GM12892 (cell line): ENCODE measurements at regions not wholly inside any gene's neighbourhood (a gene's known extent, or its start where the extent isn't known, plus 50 kb on each side); places are given as distances from the start of the nearest gene placed in this dataset.

Experiments
- POLR2A ChIP-seq: IDR thresholded peaks from 2 replicates; pipeline ENCODE4 v1.6.1; 2011; ENCODE audit warnings: low read depth, low read length, control low read depth
- TAF1 ChIP-seq: IDR thresholded peaks from 2 replicates; pipeline ENCODE4 v1.6.1; 2011; ENCODE audit warnings: low read depth, mild to moderate bottlenecking, control low read depth, low read length, borderline replicate concordance

- TF ChIP-seq TAF1 (no peak), POLR2A (no peak)
Measured at GRCh38 chr6:164291224-164291623, 876.7 kb downstream of the QKI start.
